HG03097 (cell line): ENCODE measurements at regions not wholly inside any gene's neighbourhood (a gene's known extent, or its start where the extent isn't known, plus 50 kb on each side); places are given as distances from the start of the nearest gene placed in this dataset.

Experiments
- ATAC-seq: cut with Tn5 transposase; IDR thresholded peaks from one replicate; pipeline ENCODE4 v1.9.1; 2021; ENCODE audit not compliant: unreplicated experiment, low FRiP score

DNA sequence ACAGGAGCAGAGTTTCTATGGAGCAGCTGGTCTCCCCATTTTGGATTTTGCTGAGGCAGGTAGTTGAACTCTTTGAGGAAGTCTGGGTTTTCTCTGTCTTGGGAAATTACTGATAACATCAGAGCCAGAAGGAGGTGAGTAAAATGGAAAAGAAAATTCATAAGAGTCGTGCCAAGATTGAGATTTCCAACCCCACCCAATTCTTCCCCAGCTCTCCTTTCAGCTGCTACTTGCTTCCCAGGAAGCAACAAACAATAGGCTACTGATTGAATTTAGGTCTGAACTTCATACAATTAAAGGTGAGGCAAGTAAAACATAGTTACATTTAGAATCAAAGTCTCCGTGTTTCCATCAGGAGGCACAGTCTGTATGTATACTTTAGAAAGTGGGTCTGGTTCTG is 54.6 kb upstream of the EOLA2 start:
- no peak for ATAC-seq

GRCh38 chrX:149993989-149994388 is 55.7 kb upstream of the EOLA2 start:
- no peak for ATAC-seq

DNA sequence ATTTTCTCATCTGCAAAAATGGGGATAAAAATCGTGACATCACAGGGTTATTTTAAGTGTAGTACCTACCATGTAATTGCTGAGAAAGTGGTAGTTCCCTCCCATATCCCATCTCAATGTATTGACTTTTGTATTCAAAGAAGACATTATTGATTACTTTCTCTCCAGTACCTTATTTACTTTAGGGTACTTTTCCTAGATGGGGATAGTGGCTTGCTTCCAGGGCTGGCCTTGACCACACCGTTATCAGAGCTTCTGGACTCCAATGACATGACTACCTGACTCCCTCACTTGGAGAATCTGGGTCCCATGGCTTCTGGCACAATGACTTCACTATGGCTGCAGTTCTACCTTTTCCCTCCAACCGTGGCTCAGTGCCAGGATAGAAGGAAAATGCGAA is 58.2 kb upstream of the EOLA2 start:
- no peak for ATAC-seq

- ATAC-seq, result no peak
Measured at GRCh38 chrX:150005027-150005426, 66.7 kb upstream of the EOLA2 start.

DNA sequence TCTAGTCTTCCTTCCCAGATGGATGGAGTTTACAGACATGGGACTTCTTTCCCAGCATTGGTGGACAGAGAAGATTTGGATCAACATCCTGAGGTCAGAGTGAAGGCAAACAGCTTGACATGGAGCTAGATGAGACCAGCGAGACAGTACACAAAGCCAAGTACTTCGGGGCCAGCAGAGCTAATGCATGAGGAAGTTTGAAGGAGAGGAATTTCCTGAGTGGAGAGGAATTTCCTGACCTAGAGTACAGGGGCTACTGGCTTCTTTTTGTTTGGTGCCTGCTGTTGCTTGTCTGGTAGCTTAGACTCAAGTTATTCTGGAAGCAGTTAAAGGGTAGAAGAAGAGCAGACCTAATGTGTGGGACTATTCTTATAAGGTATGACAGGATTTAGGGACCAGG is 69.1 kb upstream of the EOLA2 start:
- no peak for ATAC-seq

DNA sequence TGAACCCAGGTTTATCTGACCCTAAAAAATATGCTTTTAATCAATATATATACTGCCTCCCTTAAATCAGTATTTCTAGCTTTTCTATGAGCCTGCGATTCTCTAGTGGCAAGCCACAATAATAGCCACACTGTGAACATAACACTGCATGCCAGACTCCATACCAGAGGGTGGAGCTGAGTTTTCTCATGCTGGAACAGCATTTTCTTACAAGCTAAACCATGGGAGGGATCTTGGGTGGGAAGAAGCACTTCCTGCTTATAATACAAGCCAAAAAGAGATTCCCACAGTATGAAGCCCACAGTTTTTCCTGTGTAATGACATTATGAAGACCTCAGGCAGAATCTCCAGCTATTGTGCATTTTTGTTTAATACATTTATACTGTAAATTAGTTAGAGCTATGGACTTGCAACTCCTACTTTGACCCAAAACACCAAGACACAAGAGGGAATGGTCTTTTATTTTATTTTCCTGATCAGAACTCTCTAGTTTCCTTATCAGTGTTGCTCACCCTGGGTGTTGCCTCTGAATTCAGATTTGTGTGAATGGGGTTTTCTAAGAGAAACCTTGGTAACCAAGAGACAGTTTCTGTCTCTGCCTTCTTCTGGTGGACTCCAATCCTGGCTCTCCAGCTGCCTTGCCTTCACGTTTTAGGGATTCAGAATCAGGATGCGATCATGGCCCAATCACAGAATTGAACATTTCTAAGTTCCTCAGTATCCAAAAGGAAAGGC is 74.5 kb upstream of the EOLA2 start:
- ATAC-seq, result no peak

- ATAC-seq, result no peak
Measured at GRCh38 chrX:150014525-150014924, 76.2 kb upstream of the EOLA2 start.

DNA sequence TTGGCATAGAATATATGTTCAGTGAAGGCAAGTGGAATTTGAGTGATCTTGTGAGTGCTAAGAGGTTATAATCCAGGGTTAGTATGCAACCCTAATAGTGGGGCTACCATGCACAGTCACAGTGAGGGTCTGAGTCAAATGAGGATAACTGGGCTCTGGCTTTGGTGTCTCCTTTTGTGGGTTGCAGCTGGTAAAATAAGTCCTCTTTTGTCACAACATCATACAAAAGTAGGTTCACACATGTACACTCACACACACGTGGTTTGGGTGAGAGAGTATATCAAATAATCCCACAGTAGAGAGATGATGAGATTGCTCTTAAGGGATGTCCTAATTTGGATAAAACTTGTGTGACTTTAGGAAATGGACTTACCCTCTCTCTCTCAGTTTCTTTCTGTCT is 79.6 kb upstream of the EOLA2 start:
- ATAC-seq, result no peak

- ATAC-seq, result no peak
Measured at GRCh38 chrX:150018931-150019361, 80.7 kb upstream of the EOLA2 start.

DNA sequence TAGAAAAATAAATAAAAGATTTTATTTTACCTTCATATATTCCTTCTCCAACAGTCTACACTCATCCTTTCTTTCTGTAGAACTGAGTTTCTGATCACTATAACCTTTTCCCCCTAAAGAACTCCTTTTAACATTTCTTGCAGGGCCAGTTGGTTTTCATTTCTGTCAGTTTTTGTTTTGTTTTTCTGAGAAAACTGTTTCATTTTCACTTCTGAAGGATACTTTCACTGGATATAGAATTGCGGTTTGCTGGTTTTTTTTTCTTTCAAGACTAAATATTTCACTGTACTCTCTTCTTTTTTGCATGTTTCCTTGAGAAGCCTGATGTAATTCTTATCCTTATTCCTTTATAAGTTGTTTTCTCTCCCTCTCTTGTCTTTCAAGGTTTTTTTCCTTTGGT is 90.4 kb upstream of the EOLA2 start:
- no peak for ATAC-seq

DNA sequence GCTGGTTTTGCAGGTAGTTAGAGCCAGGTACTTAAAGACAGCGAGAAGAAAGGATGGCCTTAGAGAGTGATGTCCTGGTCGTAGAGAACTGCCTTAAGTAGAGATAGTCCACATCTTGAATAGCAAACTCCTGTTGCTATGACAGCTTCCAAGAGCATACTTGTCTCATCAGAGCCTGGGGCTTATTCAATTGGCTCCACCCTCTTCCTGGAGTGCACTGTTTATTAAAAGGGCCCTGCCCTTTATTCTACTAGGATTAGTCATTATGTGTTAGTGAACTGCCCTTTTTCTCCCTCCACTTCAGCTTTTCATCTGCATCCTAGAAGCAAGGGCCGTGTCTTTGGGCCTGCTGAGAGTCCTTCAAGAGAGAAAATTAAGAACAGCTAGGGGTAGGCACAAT is 94.5 kb upstream of the EOLA2 start:
- no peak for ATAC-seq

DNA sequence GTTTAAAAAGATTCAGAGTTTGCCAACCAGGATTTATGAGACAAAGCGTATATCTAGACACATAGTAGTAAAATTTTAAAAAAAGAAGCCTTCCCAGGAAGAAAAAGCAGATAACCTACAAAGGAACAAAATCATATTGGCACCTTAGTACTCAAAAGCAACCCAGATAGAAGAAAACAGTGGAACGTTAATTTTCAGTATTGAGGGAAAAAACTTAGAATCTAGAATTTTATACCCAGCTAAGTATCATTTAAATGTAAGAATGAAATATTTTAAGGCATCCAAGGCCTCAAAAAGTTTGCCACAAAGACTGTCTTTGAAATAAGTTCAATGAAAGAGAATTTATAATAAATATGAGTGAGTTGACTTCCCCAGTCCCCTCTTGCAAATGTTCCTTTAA is 96.5 kb upstream of the EOLA2 start:
- ATAC-seq, result no peak

GRCh38 chrX:150035531-150035930 is 97.2 kb upstream of the EOLA2 start:
- no peak for ATAC-seq

DNA sequence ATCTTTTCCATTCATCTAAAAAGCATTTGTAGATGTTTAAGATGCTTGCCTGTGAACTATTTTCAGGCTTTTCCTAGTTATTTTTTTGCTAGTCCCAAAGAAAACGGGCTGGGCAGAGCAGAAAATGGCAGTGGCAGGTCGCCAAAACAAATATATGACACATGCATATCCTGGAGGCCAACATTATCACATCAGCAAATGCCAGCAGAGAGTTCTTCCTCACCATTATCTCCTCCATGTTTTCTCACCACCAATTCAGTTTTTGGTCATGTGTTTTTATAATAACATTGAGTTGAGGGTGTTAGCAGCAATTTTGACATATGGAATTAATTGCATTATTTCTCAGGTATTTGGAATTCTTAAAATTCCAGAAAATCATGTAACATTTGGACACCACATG is 97.9 kb upstream of the EOLA2 start:
- ATAC-seq, result no peak

DNA sequence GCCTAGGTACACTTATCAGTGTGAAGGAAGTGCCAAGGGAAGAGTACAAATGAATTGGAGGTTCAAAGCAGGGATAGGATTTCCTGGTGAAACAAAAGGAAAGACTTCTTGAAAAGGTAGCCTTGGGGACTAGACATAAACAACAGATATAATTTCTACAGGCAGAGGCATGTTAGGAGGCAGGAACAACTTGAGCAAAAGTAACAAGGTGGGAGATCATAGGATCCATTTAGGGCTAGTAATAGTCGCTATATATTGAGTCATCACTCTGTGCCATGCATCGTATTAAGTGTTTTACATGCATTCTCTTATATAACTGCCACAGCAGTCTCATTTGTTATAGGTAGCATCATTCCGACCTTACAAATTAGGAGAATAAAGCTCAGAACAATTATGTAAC is 98.3 kb upstream of the EOLA2 start:
- no peak for ATAC-seq

DNA sequence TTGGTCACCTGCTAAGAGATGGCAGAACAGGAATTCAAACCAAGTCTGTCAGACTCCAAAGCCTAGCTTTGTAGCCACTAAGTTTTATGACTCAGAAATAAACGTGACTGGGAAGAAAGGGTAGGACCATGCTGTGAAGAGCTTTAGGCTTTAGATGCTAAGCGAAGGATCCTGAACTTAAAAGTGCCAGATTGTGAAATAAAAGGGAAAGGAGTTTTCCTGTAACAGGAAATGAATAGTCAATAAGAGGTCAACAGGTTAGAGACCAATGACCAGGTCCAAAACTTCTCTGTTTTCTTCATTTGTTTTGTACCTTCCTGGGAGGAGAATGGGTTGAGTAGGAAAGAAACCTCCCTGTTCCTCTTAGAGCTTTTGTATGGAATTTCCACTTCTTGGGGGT is 98.8 kb upstream of the EOLA2 start:
- no peak for ATAC-seq

DNA sequence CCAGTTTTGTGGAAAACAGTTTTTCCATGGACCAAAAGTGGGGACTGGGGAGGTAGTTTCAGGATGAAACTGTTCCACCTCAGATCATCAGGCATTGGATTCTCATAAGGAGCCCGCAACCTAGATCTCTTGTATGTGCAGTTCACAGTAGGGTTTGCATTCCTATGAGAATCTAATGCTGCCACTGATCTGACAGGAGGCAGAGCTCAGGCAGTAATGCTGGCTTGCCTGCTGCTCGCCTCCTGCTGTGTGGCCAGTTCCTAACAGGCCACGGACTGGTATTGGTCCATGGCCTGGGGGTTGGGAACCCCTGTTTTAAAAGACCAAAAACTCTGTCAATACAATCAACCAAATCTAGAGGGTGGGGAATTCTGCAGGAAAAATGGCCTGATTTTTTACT is 100.0 kb upstream of the EOLA2 start:
- ATAC-seq, result no peak

DNA sequence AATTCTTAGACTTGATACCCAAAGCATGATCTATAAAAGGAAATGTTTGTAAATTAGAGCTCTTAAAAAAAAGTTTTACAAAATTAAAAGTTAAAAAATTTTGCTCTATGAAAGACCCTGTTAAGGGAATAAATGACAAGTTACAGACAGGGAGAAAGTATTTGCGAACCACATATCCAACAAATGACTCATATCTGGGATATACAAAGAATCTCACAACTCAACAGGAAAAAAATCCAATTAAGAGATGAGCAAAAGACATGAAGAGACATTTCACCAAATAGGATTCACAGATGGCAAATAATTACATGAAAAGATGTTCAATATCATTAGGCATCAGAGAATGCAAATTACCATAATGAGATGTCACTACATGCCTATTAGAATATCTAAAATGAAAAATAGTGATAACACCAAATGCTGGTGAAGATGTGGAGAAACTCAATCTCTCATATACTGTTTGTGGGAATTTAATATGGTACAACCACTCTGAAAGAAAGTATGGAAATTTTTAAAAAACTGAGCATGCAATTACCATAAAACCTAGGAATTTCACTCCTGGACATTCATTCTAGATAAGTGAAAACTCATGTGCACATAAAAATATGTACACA is 100.8 kb upstream of the EOLA2 start:
- ATAC-seq, result no peak

GRCh38 chrX:150041208-150041607 is 102.9 kb upstream of the EOLA2 start:
- no peak for ATAC-seq

- ATAC-seq, result no peak
Measured at GRCh38 chrX:150044556-150044955, 106.3 kb upstream of the EOLA2 start.

- no peak for ATAC-seq
Measured at GRCh38 chrX:150047818-150048217, 109.5 kb upstream of the EOLA2 start.

- ATAC-seq, result no peak
Measured at GRCh38 chrX:150049647-150050046, 111.4 kb upstream of the EOLA2 start.

DNA sequence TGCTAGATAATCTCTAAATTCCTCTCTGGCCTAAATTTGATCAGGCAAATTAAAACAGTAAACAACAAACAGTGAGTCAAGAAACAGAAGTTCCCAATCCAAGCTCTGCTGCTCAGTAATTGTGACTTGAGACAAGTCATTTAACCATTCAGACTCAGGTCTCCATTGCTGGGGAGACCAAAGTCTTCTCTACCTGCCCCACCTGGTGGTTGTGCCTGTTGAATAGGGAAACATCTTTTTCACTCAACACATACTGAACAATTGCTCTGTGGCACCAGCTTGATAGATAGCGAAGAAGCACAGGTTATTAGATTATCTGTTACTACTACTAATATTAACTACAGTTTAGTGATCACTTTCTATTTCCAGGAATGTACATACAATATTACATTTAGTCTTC is 112.1 kb upstream of the EOLA2 start:
- no peak for ATAC-seq
